ENCODE measurements at regions not wholly inside any gene's neighbourhood (a gene's known extent, or its start where the extent isn't known, plus 50 kb on each side); places are given as distances from the start of the nearest gene placed in this dataset.

DNA sequence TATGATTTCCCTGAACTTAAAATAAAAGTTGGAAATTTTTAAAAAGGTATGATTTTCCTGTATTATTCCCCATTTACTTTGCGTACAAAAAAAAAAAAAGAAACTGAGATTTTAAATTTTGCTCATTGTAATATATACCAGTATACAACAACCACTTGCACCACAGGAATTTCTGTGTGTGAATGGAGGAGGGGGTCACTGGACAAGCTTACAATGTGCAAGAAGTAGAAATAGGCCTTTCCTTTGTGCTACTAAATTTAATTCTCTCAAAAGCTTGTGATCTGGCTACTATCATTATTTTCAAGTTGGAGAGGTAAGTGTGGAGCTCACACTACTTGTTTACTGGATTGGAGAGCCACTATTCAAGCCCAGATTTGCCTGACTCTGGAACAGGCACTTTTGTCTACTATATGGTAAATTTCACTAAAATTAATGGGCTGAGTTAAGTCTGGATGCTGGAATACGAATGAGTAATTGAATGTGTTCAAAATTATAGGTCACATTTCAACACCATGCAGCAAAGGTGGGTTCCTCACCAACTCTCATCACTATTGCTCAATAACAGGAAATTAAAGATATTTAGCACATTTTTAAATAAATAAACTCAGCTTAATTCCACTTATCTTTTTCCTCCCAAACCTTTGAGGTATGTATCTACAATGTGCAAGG is 148.0 kb upstream of the MBNL1 start:
- H3K79me1 ChIP-seq (ENCODE audit: low read depth, low read length), result no peaks in the 10 kb centered on the region
- no peak for FAIRE-seq
- no peaks in the 10 kb centered on the region for H3K27me3 ChIP-seq (replicated peaks in 1 of 4; ENCODE audit: control insufficient read depth in 3 of 4, extremely low read depth in 1 of 4, insufficient read depth in 3 of 4, low read length in 3 of 4)
- no peaks in the 10 kb centered on the region for H3K23me2 ChIP-seq (ENCODE audit: low read depth, low read length)
- ChIA-PET POLR2A (ENCODE audit: partially characterized antibody) (no interaction called here), CTCF (ENCODE audit: partially characterized antibody) (interaction anchor here (0.6 to 0.7 kb wide), 2 partner anchors 18 to 258 kb away, joined by 3 to 4 read pairs; no protein-coding TSS in a partner anchor)
- H2BK5ac ChIP-seq (ENCODE audit: low read depth, low read length), result no peak overlapping the region
- no peak overlapping the region for H3K27ac ChIP-seq (ENCODE audit: low read depth, low read length)
- no peak for TF ChIP-seq CHD2 (IDR thresholded peaks at IDR 0.05; ENCODE audit: low read length)
- TF ChIP-seq JUND (IDR thresholded peaks at IDR 0.05; ENCODE audit: low read length), result no peak
- TF ChIP-seq SIX5 (IDR thresholded peaks at IDR 0.05; ENCODE audit: low read depth, low read length), result no peak
- no peak for TF ChIP-seq BCL11A (IDR thresholded peaks at IDR 0.05; ENCODE audit: low read depth in 2 of 2, low read length in 2 of 2)
- TF ChIP-seq EP300 (IDR thresholded peaks at IDR 0.05; ENCODE audit: borderline replicate concordance in 1 of 2, low read depth in 2 of 2, low read length in 2 of 2), result no peak
- no peak for TF ChIP-seq KDM5A (IDR thresholded peaks at IDR 0.05; ENCODE audit: low read length)
- no peak for TF ChIP-seq YY1 (IDR thresholded peaks at IDR 0.05; ENCODE audit: low read depth, low read length)
- no peak for TF ChIP-seq FOSL1 (IDR thresholded peaks at IDR 0.05; ENCODE audit: insufficient read depth, low read depth, low read length)
- H3K4ac ChIP-seq (replicated peaks; ENCODE audit: insufficient read length, low read depth, low read length), result no peak overlapping the region
- no peaks in the 10 kb centered on the region for H3K9me3 ChIP-seq (ENCODE audit: insufficient read depth in 2 of 2, low read depth in 1 of 2, low read length in 1 of 2)
- H3K79me2 ChIP-seq (ENCODE audit: control insufficient read depth in 1 of 2, insufficient read depth in 2 of 2, low read length in 2 of 2), result no peaks in the 10 kb centered on the region
- no peak overlapping the region for H3K23ac ChIP-seq (ENCODE audit: insufficient read length)
- no peak overlapping the region for H3K14ac ChIP-seq (ENCODE audit: insufficient read length)
- H2BK12ac ChIP-seq (ENCODE audit: low read depth, low read length), result no peak overlapping the region
- no peak overlapping the region for H3K9ac ChIP-seq (replicated peaks in 1 of 4; ENCODE audit: extremely low read depth in 1 of 4, low read depth in 3 of 4, low read length in 3 of 4)
- H2BK15ac ChIP-seq (ENCODE audit: low read length), result no peak overlapping the region
- no peak overlapping the region for H4K8ac ChIP-seq (ENCODE audit: extremely low read depth, insufficient read depth, low read length)
- no peaks in the 10 kb centered on the region for H4K20me1 ChIP-seq (replicated peaks in 1 of 2; ENCODE audit: control insufficient read depth in 1 of 2, insufficient read depth in 2 of 2, low read length in 2 of 2)
- no peak for DNase-seq (ENCODE audit: low read depth in 1 of 2, low spot score in 2 of 2)
- H2AK5ac ChIP-seq (ENCODE audit: low read depth, low read length), result no peak overlapping the region
- no peaks in the 10 kb centered on the region for H3K36me3 ChIP-seq (ENCODE audit: control insufficient read depth in 2 of 4, insufficient read depth in 4 of 4, low read length in 3 of 4)
- H4K91ac ChIP-seq (replicated peaks; ENCODE audit: insufficient read length, low read length), result no peak overlapping the region
- H3K4me3 ChIP-seq (ENCODE audit: extremely low read depth in 1 of 4, insufficient read depth in 2 of 4, low read depth in 3 of 4, low read length in 4 of 4), result no peak overlapping the region
- H3K18ac ChIP-seq (ENCODE audit: extremely low read depth, low read length), result no peak overlapping the region
- H2BK20ac ChIP-seq (ENCODE audit: low read length), result no peak overlapping the region
- H3K56ac ChIP-seq (replicated peaks; ENCODE audit: insufficient read length, low read depth, low read length), result no peak overlapping the region
- no peak overlapping the region for H2AFZ ChIP-seq (ENCODE audit: low read length)
- no peak overlapping the region for H2BK120ac ChIP-seq (replicated peaks; ENCODE audit: low read depth, low read length)
- 60% methylated on average over 2 of the region's 2 CpGs; no CpG with 5 or more reads in 1 of the 2 experiments for WGBS, 2 experiments (ENCODE audit: extremely low coverage in 1 of 2, insufficient coverage in 1 of 2, insufficient read length in 1 of 2, insufficient replicate concordance in 2 of 2, low coverage in 1 of 2, low lambda C conversion rate in 2 of 2, missing lambda C conversion rate in 1 of 2)
- no peak overlapping the region for H3K4me2 ChIP-seq (ENCODE audit: insufficient read depth in 1 of 2, low read depth in 2 of 2, low read length in 2 of 2)
- H3K4me1 ChIP-seq (replicated peaks in 1 of 4; ENCODE audit: control insufficient read depth in 3 of 4, insufficient read depth in 4 of 4, low read length in 3 of 4), result no peaks in the 10 kb centered on the region
- H4K5ac ChIP-seq (ENCODE audit: insufficient read length, low read depth, low read length), result no peak overlapping the region
